GM12864 (cell line): ENCODE measurements at regions not wholly inside any gene's neighbourhood (a gene's known extent, or its start where the extent isn't known, plus 50 kb on each side); places are given as distances from the start of the nearest gene placed in this dataset.

Experiments
- DNase-seq: peaks from one replicate; pipeline ENCODE4 v3.0.0-alpha.2; 2011; ENCODE audit warnings: low read depth
- H3K4me3 ChIP-seq: 2 replicates; pipeline ENCODE4 v1.5.1; 2011; ENCODE audit warnings: mild to moderate bottlenecking, low read depth, low read length, control low read depth
- TF ChIP-seq, protein P1 (sequence below): IDR thresholded peaks from 2 replicates; pipeline ENCODE4 v1.5.1; 2011; ENCODE audit warnings: low read depth, mild to moderate bottlenecking, moderate library complexity, low read length, control low read depth, inconsistent platforms; ENCODE audit errors: missing control alignments

- TF ChIP-seq, protein P1, sequence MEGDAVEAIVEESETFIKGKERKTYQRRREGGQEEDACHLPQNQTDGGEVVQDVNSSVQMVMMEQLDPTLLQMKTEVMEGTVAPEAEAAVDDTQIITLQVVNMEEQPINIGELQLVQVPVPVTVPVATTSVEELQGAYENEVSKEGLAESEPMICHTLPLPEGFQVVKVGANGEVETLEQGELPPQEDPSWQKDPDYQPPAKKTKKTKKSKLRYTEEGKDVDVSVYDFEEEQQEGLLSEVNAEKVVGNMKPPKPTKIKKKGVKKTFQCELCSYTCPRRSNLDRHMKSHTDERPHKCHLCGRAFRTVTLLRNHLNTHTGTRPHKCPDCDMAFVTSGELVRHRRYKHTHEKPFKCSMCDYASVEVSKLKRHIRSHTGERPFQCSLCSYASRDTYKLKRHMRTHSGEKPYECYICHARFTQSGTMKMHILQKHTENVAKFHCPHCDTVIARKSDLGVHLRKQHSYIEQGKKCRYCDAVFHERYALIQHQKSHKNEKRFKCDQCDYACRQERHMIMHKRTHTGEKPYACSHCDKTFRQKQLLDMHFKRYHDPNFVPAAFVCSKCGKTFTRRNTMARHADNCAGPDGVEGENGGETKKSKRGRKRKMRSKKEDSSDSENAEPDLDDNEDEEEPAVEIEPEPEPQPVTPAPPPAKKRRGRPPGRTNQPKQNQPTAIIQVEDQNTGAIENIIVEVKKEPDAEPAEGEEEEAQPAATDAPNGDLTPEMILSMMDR = no peak
- H3K4me3 ChIP-seq = no peak overlapping the region
- no peak for DNase-seq
These were observed 363.6 kb downstream of the LPIN1 start for GRCh38 chr2:12110074-12110473.

DNA sequence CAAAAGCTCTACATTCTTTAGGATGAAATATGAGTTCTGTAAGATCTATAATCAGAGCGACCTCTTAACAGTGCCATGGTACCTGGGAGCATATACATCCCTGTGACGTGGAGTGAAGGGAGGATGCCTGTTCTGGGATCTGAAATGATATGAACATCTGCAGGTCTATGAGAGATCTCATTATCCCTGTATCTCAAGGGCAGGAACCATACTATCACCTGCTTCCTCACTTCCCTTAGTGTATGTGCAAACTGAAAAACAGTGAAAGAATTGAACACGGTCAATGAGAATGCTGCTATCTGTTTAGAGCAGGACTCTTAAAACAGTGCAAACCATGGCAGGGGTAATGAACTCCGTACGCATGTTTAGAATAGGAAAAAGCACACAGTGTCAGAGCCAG, 364.0 kb downstream of the LPIN1 start:
- no peak for DNase-seq
- no peak overlapping the region for H3K4me3 ChIP-seq
- TF ChIP-seq, protein P1 = no peak

- no peak for DNase-seq
- no peak overlapping the region for H3K4me3 ChIP-seq
- TF ChIP-seq, protein P1 = no peak
These were observed 367.0 kb downstream of the LPIN1 start for GRCh38 chr2:12113412-12113811.

- TF ChIP-seq, protein P1 = no peak
- H3K4me3 ChIP-seq = no peak overlapping the region
- DNase-seq = no peak
These were observed 368.4 kb downstream of the LPIN1 start for GRCh38 chr2:12114816-12115215.

GRCh38 chr2:12116228-12116750, 369.9 kb downstream of the LPIN1 start:
- TF ChIP-seq, protein P1 = no peak
- peak; percentile 22 for DNase-seq
- no peak overlapping the region for H3K4me3 ChIP-seq

- H3K4me3 ChIP-seq = no peak overlapping the region
- TF ChIP-seq, protein P1 = no peak
- DNase-seq = no peak
These were observed 373.4 kb downstream of the LPIN1 start for GRCh38 chr2:12119841-12120240.
